HG03175 (cell line): ENCODE measurements at regions not wholly inside any gene's neighbourhood (a gene's known extent, or its start where the extent isn't known, plus 50 kb on each side); places are given as distances from the start of the nearest gene placed in this dataset.

ENCODE experiments used
- ATAC-seq: cut with Tn5 transposase; IDR thresholded peaks from one replicate; pipeline ENCODE4 v1.9.1; 2021; ENCODE audit warnings: mild to moderate bottlenecking, moderate library complexity; ENCODE audit not compliant: unreplicated experiment

- no peak for ATAC-seq
These were observed 189.3 kb upstream of the VGLL2 start for GRCh38 chr6:117076076-117076475.

GRCh38 chr6:117077300-117077699 lies 188.1 kb upstream of the VGLL2 start:
- no peak for ATAC-seq

- no peak for ATAC-seq
These were observed 186.7 kb upstream of the VGLL2 start for GRCh38 chr6:117078624-117079023.

GRCh38 chr6:117079951-117080350 lies 185.4 kb upstream of the VGLL2 start:
- no peak for ATAC-seq

- ATAC-seq: no peak
These were observed 175.8 kb upstream of the VGLL2 start for GRCh38 chr6:117089604-117090003.

- ATAC-seq: no peak
These were observed 155.2 kb upstream of the VGLL2 start for GRCh38 chr6:117110146-117110545.

- ATAC-seq: no peak
These were observed 154.6 kb upstream of the VGLL2 start for GRCh38 chr6:117110737-117111136.

- no peak for ATAC-seq
These were observed 147.7 kb upstream of the VGLL2 start for GRCh38 chr6:117117652-117118051.

GRCh38 chr6:117118490-117118889 lies 146.9 kb upstream of the VGLL2 start:
- ATAC-seq: no peak

- no peak for ATAC-seq
These were observed 139.1 kb upstream of the VGLL2 start for GRCh38 chr6:117126213-117126612.

GRCh38 chr6:117128052-117128451 lies 137.3 kb upstream of the VGLL2 start:
- no peak for ATAC-seq

GRCh38 chr6:117130125-117130524 lies 135.2 kb upstream of the VGLL2 start:
- no peak for ATAC-seq

GRCh38 chr6:117136702-117137101 lies 128.7 kb upstream of the VGLL2 start:
- no peak for ATAC-seq

GRCh38 chr6:117137711-117138110 lies 127.6 kb upstream of the VGLL2 start:
- ATAC-seq: no peak

GRCh38 chr6:117138425-117138824 lies 126.9 kb upstream of the VGLL2 start:
- ATAC-seq: no peak

- ATAC-seq: no peak
These were observed 126.4 kb upstream of the VGLL2 start for GRCh38 chr6:117138920-117139319.

- no peak for ATAC-seq
These were observed 123.2 kb upstream of the VGLL2 start for GRCh38 chr6:117142142-117142541.

- no peak for ATAC-seq
These were observed 122.4 kb upstream of the VGLL2 start for GRCh38 chr6:117142995-117143394.

- ATAC-seq: no peak
These were observed 121.7 kb upstream of the VGLL2 start for GRCh38 chr6:117143647-117144046.

- no peak for ATAC-seq
These were observed 119.4 kb upstream of the VGLL2 start for GRCh38 chr6:117145940-117146339.

GRCh38 chr6:117149324-117149723 lies 116.0 kb upstream of the VGLL2 start:
- ATAC-seq: no peak

- ATAC-seq: no peak
These were observed 108.6 kb upstream of the VGLL2 start for GRCh38 chr6:117156741-117157140.

- no peak for ATAC-seq
These were observed 107.9 kb upstream of the VGLL2 start for GRCh38 chr6:117157448-117157847.
